Vagina (tissue), 2 donors: ENCODE measurements at regions not wholly inside any gene's neighbourhood (a gene's known extent, or its start where the extent isn't known, plus 50 kb on each side); places are given as distances from the start of the nearest gene placed in this dataset.

Source experiments
- DNase-seq, 2 donors: peaks; one replicate each; pipeline ENCODE4 v3.0.0-alpha.2; 2017; ENCODE audit errors: extremely low spot score in 2 of 2
- H3K27ac ChIP-seq: fragments of 200-600 bp; sonication (generic); one replicate; pipeline ENCODE4 v1.5.1; 2019
- H3K27me3 ChIP-seq: fragments of 200-600 bp; sonication (generic); one replicate; pipeline ENCODE4 v1.5.1; 2019
- H3K36me3 ChIP-seq, 2 donors: fragments of 200-600 bp; sonication (generic); one replicate each; pipeline ENCODE4 v1.5.1; 2017 to 2019
- H3K4me1 ChIP-seq: fragments of 200-600 bp; sonication (generic); one replicate; pipeline ENCODE4 v1.5.1; 2019
- H3K4me3 ChIP-seq, 2 donors: fragments of 200-600 bp; sonication (generic); 1 replicate in 1 of 2; 2 replicates in 1 of 2; pipeline ENCODE4 v1.5.1; 2016 to 2019
- H3K9me3 ChIP-seq: fragments of 200-600 bp; sonication (generic); one replicate; pipeline ENCODE4 v1.5.1; 2019
- POLR2A ChIP-seq, 2 donors: fragments of 450-650 bp; IDR thresholded peaks; one replicate each; pipeline ENCODE4 v1.6.1; 2017; ENCODE audit warnings: antibody characterized with exemption in 2 of 2, mild to moderate bottlenecking in 2 of 2, moderate library complexity in 2 of 2
- POLR2AphosphoS5 ChIP-seq, 2 donors: sonication (generic); formaldehyde crosslinking; IDR thresholded peaks; one replicate each; pipeline ENCODE4 v1.9.0; 2017; ENCODE audit warnings: antibody characterized with exemption in 2 of 2, mild to moderate bottlenecking in 2 of 2, low read depth in 1 of 2; ENCODE audit not compliant: insufficient read depth in 1 of 2
- intact Hi-C: fragments of 100-400 bp; cut with DNase I; formaldehyde crosslinking; loops from one replicate; pipeline ENCODE4 v1.15.1; 2023
- TF ChIP-seq, protein P1 (sequence below), 3 experiments: fragments of 450-650 bp in 2 of 3; fragments of 200-600 bp in 1 of 3; sonication (generic) in 1 of 3; IDR thresholded peaks; one replicate each; pipeline ENCODE4 v1.5.1; 2017 to 2019; ENCODE audit warnings: antibody characterized with exemption in 3 of 3, mild to moderate bottlenecking in 2 of 3, moderate library complexity in 2 of 3

DNA sequence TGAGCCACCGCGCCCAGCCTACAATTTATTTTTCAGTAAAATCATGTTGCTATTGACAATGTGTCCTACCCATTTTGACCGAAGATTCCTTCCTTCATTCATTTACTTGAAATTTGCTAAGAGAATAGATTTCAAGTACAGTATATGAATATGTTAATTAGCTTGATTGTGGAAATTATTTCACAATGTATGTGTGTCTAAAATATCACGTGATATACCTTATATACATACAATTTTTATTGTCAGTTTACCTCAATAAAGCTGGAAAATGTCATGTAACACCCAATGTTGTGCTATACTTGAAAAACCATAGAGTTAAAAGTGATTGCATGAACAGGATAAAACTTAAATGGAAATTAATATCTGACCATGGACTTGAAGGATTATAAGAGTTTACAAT is 521.7 kb upstream of the ANKRD30A start:
- intact Hi-C loops, result no loop called here
- H3K27me3 ChIP-seq, result no peaks in the 10 kb centered on the region
- H3K9me3 ChIP-seq, result no peaks in the 10 kb centered on the region
- H3K27ac ChIP-seq, result no peak overlapping the region
- TF ChIP-seq POLR2A (IDR thresholded peaks at IDR 0.05) (no peak), POLR2AphosphoS5 (IDR thresholded peaks at IDR 0.05; ENCODE audit: insufficient read depth in 1 of 2, low read depth in 1 of 2) (no peak)
- TF ChIP-seq, protein P1, sequence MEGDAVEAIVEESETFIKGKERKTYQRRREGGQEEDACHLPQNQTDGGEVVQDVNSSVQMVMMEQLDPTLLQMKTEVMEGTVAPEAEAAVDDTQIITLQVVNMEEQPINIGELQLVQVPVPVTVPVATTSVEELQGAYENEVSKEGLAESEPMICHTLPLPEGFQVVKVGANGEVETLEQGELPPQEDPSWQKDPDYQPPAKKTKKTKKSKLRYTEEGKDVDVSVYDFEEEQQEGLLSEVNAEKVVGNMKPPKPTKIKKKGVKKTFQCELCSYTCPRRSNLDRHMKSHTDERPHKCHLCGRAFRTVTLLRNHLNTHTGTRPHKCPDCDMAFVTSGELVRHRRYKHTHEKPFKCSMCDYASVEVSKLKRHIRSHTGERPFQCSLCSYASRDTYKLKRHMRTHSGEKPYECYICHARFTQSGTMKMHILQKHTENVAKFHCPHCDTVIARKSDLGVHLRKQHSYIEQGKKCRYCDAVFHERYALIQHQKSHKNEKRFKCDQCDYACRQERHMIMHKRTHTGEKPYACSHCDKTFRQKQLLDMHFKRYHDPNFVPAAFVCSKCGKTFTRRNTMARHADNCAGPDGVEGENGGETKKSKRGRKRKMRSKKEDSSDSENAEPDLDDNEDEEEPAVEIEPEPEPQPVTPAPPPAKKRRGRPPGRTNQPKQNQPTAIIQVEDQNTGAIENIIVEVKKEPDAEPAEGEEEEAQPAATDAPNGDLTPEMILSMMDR (IDR thresholded peaks at IDR 0.05), result no peak
- no peak overlapping the region for H3K4me3 ChIP-seq
- no peaks in the 10 kb centered on the region for H3K36me3 ChIP-seq
- no peaks in the 10 kb centered on the region for H3K4me1 ChIP-seq
- no peak for DNase-seq

DNA sequence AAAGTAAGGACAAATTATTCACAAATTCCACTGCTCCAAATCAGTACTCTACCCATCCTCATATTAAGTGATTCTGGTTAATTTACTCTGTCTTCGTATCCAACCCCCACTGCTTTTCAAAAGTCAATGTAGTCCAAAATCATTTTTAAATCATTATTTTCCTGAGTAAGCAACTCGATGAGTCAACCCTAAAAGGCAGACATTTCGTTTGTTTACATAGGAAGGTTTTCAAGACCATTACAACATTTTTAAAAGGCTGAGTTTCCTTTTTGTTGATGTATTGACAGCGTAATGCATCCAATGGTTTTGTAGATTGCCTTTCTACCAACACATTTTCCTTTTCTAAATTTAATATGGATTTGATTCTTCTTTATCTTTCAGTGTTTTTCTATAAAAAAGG is 523.0 kb upstream of the ANKRD30A start:
- TF ChIP-seq POLR2AphosphoS5 (IDR thresholded peaks at IDR 0.05; ENCODE audit: insufficient read depth in 1 of 2, low read depth in 1 of 2), result no peak
- TF ChIP-seq, protein P1 (IDR thresholded peaks at IDR 0.05), result no peak
- TF ChIP-seq POLR2A (IDR thresholded peaks at IDR 0.05), result no peak
- no peaks in the 10 kb centered on the region for H3K4me1 ChIP-seq
- no peak for DNase-seq
- H3K9me3 ChIP-seq, result no peaks in the 10 kb centered on the region
- no peaks in the 10 kb centered on the region for H3K36me3 ChIP-seq
- no peak overlapping the region for H3K27ac ChIP-seq
- H3K4me3 ChIP-seq, result no peak overlapping the region
- H3K27me3 ChIP-seq, result no peaks in the 10 kb centered on the region
- intact Hi-C loops, result no loop called here

DNA sequence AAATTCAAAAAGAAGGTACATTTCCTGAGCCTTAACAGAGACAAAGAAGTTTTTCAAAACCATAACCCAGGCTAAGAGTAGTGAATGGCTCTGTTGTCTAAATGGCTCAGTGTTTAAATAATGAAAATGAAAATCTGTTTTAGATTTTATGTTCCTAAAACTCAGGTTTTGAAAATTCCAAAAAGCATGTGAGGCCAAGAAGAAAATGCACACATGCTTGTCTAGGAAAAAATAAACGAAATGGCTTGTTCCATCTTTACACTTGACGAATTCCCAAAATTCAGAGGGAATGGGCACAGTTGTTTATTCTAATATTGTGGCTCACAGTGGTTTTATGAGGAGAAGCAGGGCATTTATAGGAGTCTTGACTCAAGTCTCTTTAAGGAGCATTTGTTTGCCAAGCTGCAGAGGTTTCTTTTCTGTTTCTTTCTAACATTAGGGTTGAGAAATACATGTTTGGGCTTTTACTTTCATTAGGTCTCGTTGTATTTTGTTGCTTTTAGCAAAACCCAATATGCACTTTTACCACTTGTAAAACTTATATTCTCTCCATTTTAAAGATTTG is 527.6 kb upstream of the ANKRD30A start:
- no peak overlapping the region for H3K27ac ChIP-seq
- TF ChIP-seq, protein P1 (IDR thresholded peaks at IDR 0.05), result no peak
- no peak for TF ChIP-seq POLR2AphosphoS5 (IDR thresholded peaks at IDR 0.05; ENCODE audit: insufficient read depth in 1 of 2, low read depth in 1 of 2)
- TF ChIP-seq POLR2A (IDR thresholded peaks at IDR 0.05), result no peak
- DNase-seq, result no peak
- H3K27me3 ChIP-seq, result no peaks in the 10 kb centered on the region
- intact Hi-C loops, result no loop called here
- H3K36me3 ChIP-seq, result no peaks in the 10 kb centered on the region
- H3K9me3 ChIP-seq, result no peaks in the 10 kb centered on the region
- H3K4me1 ChIP-seq, result no peaks in the 10 kb centered on the region
- no peak overlapping the region for H3K4me3 ChIP-seq

DNA sequence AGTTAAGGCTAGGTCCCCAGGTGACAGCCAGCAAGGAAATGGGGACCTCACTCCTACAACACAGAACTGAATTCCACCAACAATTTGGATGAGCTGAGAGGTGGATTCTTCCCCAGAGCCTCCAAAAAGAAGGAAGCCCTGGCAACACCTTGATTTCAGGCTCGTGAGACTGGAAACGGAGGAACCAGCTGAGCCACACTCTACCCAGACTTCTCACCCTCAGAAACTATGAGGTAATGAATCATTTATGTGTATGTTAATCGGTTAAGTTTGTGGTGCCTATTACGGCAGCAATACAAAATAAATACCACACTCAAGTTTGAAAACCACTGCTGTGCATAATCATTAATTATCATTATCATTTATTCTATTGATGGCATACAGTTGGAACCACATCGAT is 532.4 kb upstream of the ANKRD30A start:
- Histone ChIP-seq H3K27me3 (no peaks in the 10 kb centered on the region), H3K36me3 (no peaks in the 10 kb centered on the region), H3K27ac (no peak overlapping the region), H3K4me3 (no peak overlapping the region), H3K9me3 (no peaks in the 10 kb centered on the region), H3K4me1 (no peaks in the 10 kb centered on the region)
- TF ChIP-seq POLR2A (IDR thresholded peaks at IDR 0.05), result no peak
- TF ChIP-seq POLR2AphosphoS5 (IDR thresholded peaks at IDR 0.05; ENCODE audit: insufficient read depth in 1 of 2, low read depth in 1 of 2), result no peak
- TF ChIP-seq, protein P1 (IDR thresholded peaks at IDR 0.05), result no peak
- intact Hi-C loops, result no loop called here
- DNase-seq, result no peak

DNA sequence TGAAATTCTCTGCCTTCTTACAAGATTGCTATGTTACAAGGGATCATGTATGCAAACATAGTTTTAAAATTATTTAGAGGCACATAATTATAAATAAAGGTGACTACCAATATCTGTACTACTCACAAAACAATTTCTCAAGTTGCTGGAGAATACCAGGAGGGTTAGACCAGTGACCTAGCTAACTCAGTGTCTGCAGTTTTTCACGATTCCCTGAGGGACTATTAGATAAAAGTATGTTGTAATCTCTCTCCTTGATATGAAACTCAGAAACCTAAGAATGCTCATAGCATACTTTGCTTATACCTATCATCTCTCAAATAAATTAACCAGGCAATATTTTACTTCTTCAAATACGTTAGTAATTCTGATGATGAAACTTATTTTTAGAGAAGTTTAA is 534.0 kb upstream of the ANKRD30A start:
- TF ChIP-seq, protein P1 (IDR thresholded peaks at IDR 0.05), result no peak
- TF ChIP-seq POLR2AphosphoS5 (IDR thresholded peaks at IDR 0.05; ENCODE audit: insufficient read depth in 1 of 2, low read depth in 1 of 2) (no peak), POLR2A (IDR thresholded peaks at IDR 0.05) (no peak)
- DNase-seq, result no peak
- no peaks in the 10 kb centered on the region for H3K36me3 ChIP-seq
- no peaks in the 10 kb centered on the region for H3K4me1 ChIP-seq
- intact Hi-C loops, result no loop called here
- H3K27ac ChIP-seq, result no peak overlapping the region
- H3K4me3 ChIP-seq, result no peak overlapping the region
- no peaks in the 10 kb centered on the region for H3K27me3 ChIP-seq
- no peaks in the 10 kb centered on the region for H3K9me3 ChIP-seq
